ENCODE measurements at regions not wholly inside any gene's neighbourhood (a gene's known extent, or its start where the extent isn't known, plus 50 kb on each side); places are given as distances from the start of the nearest gene placed in this dataset.

GRCh38 chr3:71846185-71846584 is 61.2 kb upstream of the PROK2 start:
- H3K4me1 ChIP-seq (ENCODE audit: control insufficient read depth, insufficient read depth, low read length) = peaks cover 7% of the 10 kb centered on the region
- H3K4me3 ChIP-seq (ENCODE audit: insufficient read depth, low read depth, low read length) = no peak overlapping the region
- H3K27me3 ChIP-seq (ENCODE audit: control insufficient read depth, insufficient read depth, low read length, poor library complexity, severe bottlenecking) = no peaks in the 10 kb centered on the region
- no peaks in the 10 kb centered on the region for H3K9me3 ChIP-seq (ENCODE audit: control insufficient read depth, low read length)
- H3K27ac ChIP-seq (ENCODE audit: insufficient read depth, low read depth, low read length, poor library complexity, severe bottlenecking) = no peak overlapping the region
- no peaks in the 10 kb centered on the region for H3K36me3 ChIP-seq (ENCODE audit: control insufficient read depth, insufficient read depth, low read length)
- WGBS, 2 experiments = 94 to 95% methylated on average over 10 of the region's 10 CpGs

- Histone ChIP-seq H3K27ac (ENCODE audit: insufficient read depth, low read depth, low read length, poor library complexity, severe bottlenecking) (no peak overlapping the region), H3K4me1 (ENCODE audit: control insufficient read depth, insufficient read depth, low read length) (no peaks in the 10 kb centered on the region), H3K36me3 (ENCODE audit: control insufficient read depth, insufficient read depth, low read length) (no peaks in the 10 kb centered on the region), H3K27me3 (ENCODE audit: control insufficient read depth, insufficient read depth, low read length, poor library complexity, severe bottlenecking) (no peaks in the 10 kb centered on the region), H3K9me3 (ENCODE audit: control insufficient read depth, low read length) (no peaks in the 10 kb centered on the region), H3K4me3 (ENCODE audit: insufficient read depth, low read depth, low read length) (no peak overlapping the region)
- 93 to 95% methylated on average over 6 of the region's 6 CpGs for WGBS, 2 experiments
Measured at GRCh38 chr3:71843071-71843470, 58.1 kb upstream of the PROK2 start.

GRCh38 chr3:71838406-71838805 is 53.5 kb upstream of the PROK2 start:
- no peaks in the 10 kb centered on the region for H3K36me3 ChIP-seq (ENCODE audit: control insufficient read depth, insufficient read depth, low read length)
- H3K4me1 ChIP-seq (ENCODE audit: control insufficient read depth, insufficient read depth, low read length) = no peaks in the 10 kb centered on the region
- no peaks in the 10 kb centered on the region for H3K9me3 ChIP-seq (ENCODE audit: control insufficient read depth, low read length)
- WGBS, 2 experiments = 93 to 100% methylated on average over 1 of the region's 1 CpG
- no peaks in the 10 kb centered on the region for H3K27me3 ChIP-seq (ENCODE audit: control insufficient read depth, insufficient read depth, low read length, poor library complexity, severe bottlenecking)
- no peak overlapping the region for H3K4me3 ChIP-seq (ENCODE audit: insufficient read depth, low read depth, low read length)
- no peak overlapping the region for H3K27ac ChIP-seq (ENCODE audit: insufficient read depth, low read depth, low read length, poor library complexity, severe bottlenecking)
